ENCODE measurements at regions not wholly inside any gene's neighbourhood (a gene's known extent, or its start where the extent isn't known, plus 50 kb on each side); places are given as distances from the start of the nearest gene placed in this dataset.

DNA sequence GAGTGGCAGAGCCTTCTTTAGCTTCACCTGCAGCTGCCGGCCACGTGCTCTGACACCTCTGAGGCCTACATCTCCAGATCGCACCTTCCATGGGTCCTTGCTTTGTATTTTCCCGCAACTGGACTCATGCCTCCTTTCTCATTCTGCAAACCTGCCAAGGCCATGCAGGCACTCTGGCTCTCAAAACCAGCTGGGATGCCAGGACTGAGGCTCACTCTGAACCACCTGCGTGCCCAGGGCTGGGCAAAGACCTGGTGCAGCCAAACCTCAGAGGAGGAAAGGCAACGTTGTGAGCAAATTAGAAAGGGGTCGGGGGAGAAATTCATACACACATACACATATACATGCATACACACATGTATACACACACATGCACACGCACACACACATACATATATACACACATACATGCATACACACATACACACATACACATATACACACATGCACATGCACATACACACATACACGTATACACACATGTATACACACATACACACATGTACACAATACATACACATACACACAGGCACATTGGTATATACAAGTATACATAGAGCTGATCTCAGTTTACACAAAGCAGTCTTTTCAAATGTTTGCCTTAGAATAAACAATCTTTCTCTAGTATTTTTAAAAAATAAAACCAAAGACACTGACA, 125.2 kb downstream of the RTP5 start:
- Mint-ChIP-seq H3K4me1 (ENCODE audit: low read depth, unreplicated experiment) (no peaks in the 10 kb centered on the region), H3K9me3 (ENCODE audit: unreplicated experiment) (no peaks in the 10 kb centered on the region), H3K27me3 (ENCODE audit: unreplicated experiment) (no peaks in the 10 kb centered on the region), H3K36me3 (ENCODE audit: unreplicated experiment) (no peaks in the 10 kb centered on the region), H3K27ac (ENCODE audit: unreplicated experiment) (no peak overlapping the region), H3K4me3 (ENCODE audit: unreplicated experiment) (no peak overlapping the region)
- TF ChIP-seq, protein P1, sequence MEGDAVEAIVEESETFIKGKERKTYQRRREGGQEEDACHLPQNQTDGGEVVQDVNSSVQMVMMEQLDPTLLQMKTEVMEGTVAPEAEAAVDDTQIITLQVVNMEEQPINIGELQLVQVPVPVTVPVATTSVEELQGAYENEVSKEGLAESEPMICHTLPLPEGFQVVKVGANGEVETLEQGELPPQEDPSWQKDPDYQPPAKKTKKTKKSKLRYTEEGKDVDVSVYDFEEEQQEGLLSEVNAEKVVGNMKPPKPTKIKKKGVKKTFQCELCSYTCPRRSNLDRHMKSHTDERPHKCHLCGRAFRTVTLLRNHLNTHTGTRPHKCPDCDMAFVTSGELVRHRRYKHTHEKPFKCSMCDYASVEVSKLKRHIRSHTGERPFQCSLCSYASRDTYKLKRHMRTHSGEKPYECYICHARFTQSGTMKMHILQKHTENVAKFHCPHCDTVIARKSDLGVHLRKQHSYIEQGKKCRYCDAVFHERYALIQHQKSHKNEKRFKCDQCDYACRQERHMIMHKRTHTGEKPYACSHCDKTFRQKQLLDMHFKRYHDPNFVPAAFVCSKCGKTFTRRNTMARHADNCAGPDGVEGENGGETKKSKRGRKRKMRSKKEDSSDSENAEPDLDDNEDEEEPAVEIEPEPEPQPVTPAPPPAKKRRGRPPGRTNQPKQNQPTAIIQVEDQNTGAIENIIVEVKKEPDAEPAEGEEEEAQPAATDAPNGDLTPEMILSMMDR (IDR thresholded peaks at IDR 0.05; ENCODE audit: partially characterized antibody, unreplicated experiment), result no peak
- DNase-seq, result no peak

DNA sequence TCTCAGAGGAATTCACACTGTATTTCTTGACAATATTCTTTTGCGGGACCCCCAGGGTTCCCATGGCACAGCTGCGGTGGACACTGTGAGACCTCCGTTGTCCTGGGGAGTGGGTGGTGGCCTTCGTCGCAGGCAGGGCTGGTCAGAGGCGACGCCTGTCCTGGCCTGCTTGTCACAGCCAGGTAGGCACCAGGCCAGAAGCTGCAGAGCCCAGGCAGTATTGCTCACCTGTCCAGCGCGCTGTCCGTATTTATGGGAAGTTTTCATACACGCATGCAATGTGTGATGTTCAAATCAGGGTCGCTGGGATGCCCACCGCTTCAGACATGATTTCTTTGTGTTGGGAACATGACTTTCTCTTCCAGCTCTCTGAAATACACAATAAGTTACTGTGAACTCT, 126.6 kb downstream of the RTP5 start:
- Mint-ChIP-seq H3K27me3 (ENCODE audit: unreplicated experiment) (no peaks in the 10 kb centered on the region), H3K4me3 (ENCODE audit: unreplicated experiment) (no peak overlapping the region), H3K4me1 (ENCODE audit: low read depth, unreplicated experiment) (no peaks in the 10 kb centered on the region), H3K27ac (ENCODE audit: unreplicated experiment) (no peak overlapping the region), H3K9me3 (ENCODE audit: unreplicated experiment) (no peaks in the 10 kb centered on the region), H3K36me3 (ENCODE audit: unreplicated experiment) (no peaks in the 10 kb centered on the region)
- no peak for DNase-seq
- TF ChIP-seq, protein P1 (IDR thresholded peaks at IDR 0.05; ENCODE audit: partially characterized antibody, unreplicated experiment), result no peak

DNA sequence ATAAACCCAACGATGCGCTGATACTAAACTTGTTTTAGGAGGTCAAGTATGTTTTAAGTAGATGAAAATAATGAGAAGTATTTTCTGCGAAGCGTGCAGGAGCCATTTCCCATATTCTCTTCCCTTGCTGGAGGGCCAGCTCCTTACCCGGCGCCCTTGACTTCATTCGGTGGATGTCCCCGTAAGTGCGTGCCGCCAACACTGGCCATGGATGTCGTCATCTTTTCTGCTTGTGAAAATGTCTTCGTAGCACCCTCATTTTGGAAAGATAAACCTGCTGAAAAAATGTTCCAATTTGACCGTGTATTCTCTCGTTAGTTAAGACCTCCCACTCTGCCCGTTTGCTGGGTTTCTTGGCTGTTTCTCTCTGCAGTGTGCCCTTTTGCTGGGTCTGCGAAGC, 127.5 kb downstream of the RTP5 start:
- DNase-seq, result no peak
- H3K4me1 Mint-ChIP-seq (ENCODE audit: low read depth, unreplicated experiment), result no peaks in the 10 kb centered on the region
- no peak overlapping the region for H3K27ac Mint-ChIP-seq (ENCODE audit: unreplicated experiment)
- no peak overlapping the region for H3K4me3 Mint-ChIP-seq (ENCODE audit: unreplicated experiment)
- no peaks in the 10 kb centered on the region for H3K36me3 Mint-ChIP-seq (ENCODE audit: unreplicated experiment)
- no peaks in the 10 kb centered on the region for H3K9me3 Mint-ChIP-seq (ENCODE audit: unreplicated experiment)
- peaks cover under 1% of the 10 kb centered on the region for H3K27me3 Mint-ChIP-seq (ENCODE audit: unreplicated experiment)
- TF ChIP-seq, protein P1 (IDR thresholded peaks at IDR 0.05; ENCODE audit: partially characterized antibody, unreplicated experiment), result no peak

DNA sequence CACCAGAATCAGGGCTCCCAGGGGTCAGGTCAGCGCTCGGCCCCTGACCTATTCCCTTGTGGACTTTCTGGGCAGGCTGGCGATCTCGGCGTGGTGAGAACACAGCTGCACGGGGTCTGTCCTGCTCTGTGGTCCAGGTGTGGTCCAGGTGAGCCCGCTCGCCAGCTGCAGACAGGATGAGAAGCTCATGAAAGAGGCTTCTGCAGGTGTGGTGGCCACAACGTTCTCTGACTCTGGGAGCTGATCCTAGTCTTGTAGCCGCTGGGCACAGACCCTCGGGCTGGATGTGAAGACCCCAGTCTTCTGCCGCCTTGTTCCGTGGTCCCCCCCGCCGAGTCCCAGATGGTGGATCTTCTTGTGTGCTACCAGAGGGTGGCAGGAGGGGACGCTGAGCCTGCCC, 129.7 kb downstream of the RTP5 start:
- H3K27me3 Mint-ChIP-seq (ENCODE audit: unreplicated experiment), result peaks cover 1% of the 10 kb centered on the region
- H3K4me3 Mint-ChIP-seq (ENCODE audit: unreplicated experiment), result no peak overlapping the region
- H3K36me3 Mint-ChIP-seq (ENCODE audit: unreplicated experiment), result no peaks in the 10 kb centered on the region
- TF ChIP-seq, protein P1 (IDR thresholded peaks at IDR 0.05; ENCODE audit: partially characterized antibody, unreplicated experiment), result no peak
- peaks cover 1% of the 10 kb centered on the region for H3K9me3 Mint-ChIP-seq (ENCODE audit: unreplicated experiment)
- H3K4me1 Mint-ChIP-seq (ENCODE audit: low read depth, unreplicated experiment), result no peaks in the 10 kb centered on the region
- DNase-seq, result no peak
- H3K27ac Mint-ChIP-seq (ENCODE audit: unreplicated experiment), result no peak overlapping the region

DNA sequence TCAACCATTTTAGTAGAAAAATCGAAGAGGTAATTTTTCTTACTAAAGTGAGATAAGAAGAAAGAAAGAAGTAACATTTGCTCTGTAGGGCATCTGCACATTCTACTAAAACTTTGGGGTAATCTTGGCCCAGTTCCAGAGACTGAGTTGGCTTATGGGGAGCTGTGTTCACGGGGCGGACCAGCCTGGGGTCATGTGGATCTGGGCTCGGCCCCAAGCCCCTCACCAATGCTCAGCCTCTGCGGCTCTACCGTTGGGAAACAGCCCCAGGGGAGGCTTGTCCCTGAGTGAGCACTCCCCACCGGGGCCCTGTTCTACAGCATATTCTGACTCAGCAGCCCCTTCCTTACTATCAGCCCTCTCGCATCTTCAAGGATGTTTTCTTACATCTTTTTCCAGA, 132.3 kb downstream of the RTP5 start:
- no peak overlapping the region for H3K4me3 Mint-ChIP-seq (ENCODE audit: unreplicated experiment)
- DNase-seq, result no peak
- peaks cover 1% of the 10 kb centered on the region for H3K9me3 Mint-ChIP-seq (ENCODE audit: unreplicated experiment)
- H3K27me3 Mint-ChIP-seq (ENCODE audit: unreplicated experiment), result peaks cover 3% of the 10 kb centered on the region
- no peak overlapping the region for H3K27ac Mint-ChIP-seq (ENCODE audit: unreplicated experiment)
- no peaks in the 10 kb centered on the region for H3K36me3 Mint-ChIP-seq (ENCODE audit: unreplicated experiment)
- H3K4me1 Mint-ChIP-seq (ENCODE audit: low read depth, unreplicated experiment), result no peaks in the 10 kb centered on the region
- TF ChIP-seq, protein P1 (IDR thresholded peaks at IDR 0.05; ENCODE audit: partially characterized antibody, unreplicated experiment), result no peak
